ENCODE measurements at regions not wholly inside any gene's neighbourhood (a gene's known extent, or its start where the extent isn't known, plus 50 kb on each side); places are given as distances from the start of the nearest gene placed in this dataset.
"Not testable (repeated sequence)": the region's sequence is repeated elsewhere in the genome, so short reads cannot be mapped to it uniquely, and the experiment has no call there.

- DNase-seq (ENCODE audit: low read depth, low spot score), result no peak
Observed at GRCh38 chr15:69912116-69912515, 185.6 kb downstream of the TLE3 start.

GRCh38 chr15:69914040-69914439, 183.7 kb downstream of the TLE3 start:
- no peak for DNase-seq (ENCODE audit: low read depth, low spot score)

- DNase-seq (ENCODE audit: low read depth, low spot score), result no peak
Observed at GRCh38 chr15:69914960-69915359, 182.8 kb downstream of the TLE3 start.

GRCh38 chr15:69916169-69916785, 181.4 kb downstream of the TLE3 start:
- no peak for DNase-seq (ENCODE audit: low read depth, low spot score)

- no peak for DNase-seq (ENCODE audit: low read depth, low spot score)
Observed at GRCh38 chr15:69917056-69917455, 180.7 kb downstream of the TLE3 start.

GRCh38 chr15:69919816-69920215, 177.9 kb downstream of the TLE3 start:
- DNase-seq (ENCODE audit: low read depth, low spot score), result no peak

- no peak for DNase-seq (ENCODE audit: low read depth, low spot score)
Observed at GRCh38 chr15:69920221-69920620, 177.5 kb downstream of the TLE3 start.

GRCh38 chr15:69921626-69922619, 175.8 kb downstream of the TLE3 start:
- no peak for DNase-seq (ENCODE audit: low read depth, low spot score)

GRCh38 chr15:69924531-69924930, 173.2 kb downstream of the TLE3 start:
- DNase-seq (ENCODE audit: low read depth, low spot score), result no peak

- DNase-seq (ENCODE audit: low read depth, low spot score), result no peak
Observed at GRCh38 chr15:69926006-69926405, 171.7 kb downstream of the TLE3 start.

- no peak for DNase-seq (ENCODE audit: low read depth, low spot score)
Observed at GRCh38 chr15:69926721-69927120, 171.0 kb downstream of the TLE3 start.

- DNase-seq (ENCODE audit: low read depth, low spot score), result not testable (repeated sequence)
Observed at GRCh38 chr15:69928890-69929289, 168.8 kb downstream of the TLE3 start.

GRCh38 chr15:69929905-69930630, 167.6 kb downstream of the TLE3 start:
- no peak for DNase-seq (ENCODE audit: low read depth, low spot score)

GRCh38 chr15:69930754-69931153, 167.0 kb downstream of the TLE3 start:
- no peak for DNase-seq (ENCODE audit: low read depth, low spot score)

GRCh38 chr15:69931156-69931555, 166.6 kb downstream of the TLE3 start:
- no peak for DNase-seq (ENCODE audit: low read depth, low spot score)

- DNase-seq (ENCODE audit: low read depth, low spot score), result no peak
Observed at GRCh38 chr15:69934607-69935006, 163.1 kb downstream of the TLE3 start.

- peak; percentile 33 for DNase-seq (ENCODE audit: low read depth, low spot score)
Observed at GRCh38 chr15:69939513-69940440, 157.9 kb downstream of the TLE3 start.

GRCh38 chr15:69940441-69941300, 157.0 kb downstream of the TLE3 start:
- no peak for DNase-seq (ENCODE audit: low read depth, low spot score)

GRCh38 chr15:69941301-69941605, 156.5 kb downstream of the TLE3 start:
- no peak for DNase-seq (ENCODE audit: low read depth, low spot score)

All from iPS DF 19.7 (cell line).